ENCODE measurements at regions not wholly inside any gene's neighbourhood (a gene's known extent, or its start where the extent isn't known, plus 50 kb on each side); places are given as distances from the start of the nearest gene placed in this dataset.

DNA sequence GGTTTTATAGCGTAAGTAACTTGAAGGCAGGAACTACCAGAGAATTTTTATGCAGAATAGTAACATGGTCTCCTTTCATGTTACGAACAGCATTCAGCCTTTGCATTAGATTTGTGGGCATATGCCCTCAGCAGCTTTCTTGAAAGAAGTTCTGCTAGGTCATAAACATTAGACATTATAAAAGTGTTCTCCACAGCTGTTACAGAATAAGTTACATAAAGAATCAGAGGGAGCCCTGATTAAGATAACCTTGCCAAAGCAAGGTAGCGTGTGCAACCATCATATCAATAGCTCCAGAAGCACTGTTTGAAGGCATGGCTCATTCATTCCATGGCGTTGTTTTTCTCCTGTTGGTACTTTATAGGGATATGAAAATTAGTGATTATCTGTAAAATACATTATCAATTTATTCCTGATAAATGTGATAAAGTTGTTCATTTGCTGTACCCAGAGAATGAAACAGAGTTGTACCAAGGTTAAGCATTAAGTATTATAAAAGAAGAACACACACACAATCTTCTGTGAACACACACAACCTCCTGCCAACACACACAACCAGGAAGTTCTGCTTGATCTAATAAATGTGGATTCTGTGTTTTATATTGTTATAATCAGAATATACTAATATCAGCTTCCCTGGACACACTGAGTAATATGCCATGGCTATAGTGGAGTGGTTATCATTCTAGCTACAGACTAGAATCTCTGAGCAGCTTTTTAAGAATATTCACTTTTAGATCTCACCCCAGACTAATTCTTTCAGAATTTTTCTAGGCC is 286.7 kb upstream of the SLC39A10 start:
- no peaks in the 10 kb centered on the region for H3K9me3 Mint-ChIP-seq (ENCODE audit: unreplicated experiment)
- peaks cover 2% of the 10 kb centered on the region for H3K4me1 Mint-ChIP-seq (ENCODE audit: unreplicated experiment)
- no peak for DNase-seq (ENCODE audit: extremely low spot score, unreplicated experiment)
- H3K4me3 Mint-ChIP-seq (ENCODE audit: unreplicated experiment) = no peak overlapping the region
- H3K36me3 Mint-ChIP-seq (ENCODE audit: unreplicated experiment) = no peaks in the 10 kb centered on the region
- peaks cover 4% of the 10 kb centered on the region for H3K27me3 Mint-ChIP-seq (ENCODE audit: unreplicated experiment)
- TF ChIP-seq, protein P1, sequence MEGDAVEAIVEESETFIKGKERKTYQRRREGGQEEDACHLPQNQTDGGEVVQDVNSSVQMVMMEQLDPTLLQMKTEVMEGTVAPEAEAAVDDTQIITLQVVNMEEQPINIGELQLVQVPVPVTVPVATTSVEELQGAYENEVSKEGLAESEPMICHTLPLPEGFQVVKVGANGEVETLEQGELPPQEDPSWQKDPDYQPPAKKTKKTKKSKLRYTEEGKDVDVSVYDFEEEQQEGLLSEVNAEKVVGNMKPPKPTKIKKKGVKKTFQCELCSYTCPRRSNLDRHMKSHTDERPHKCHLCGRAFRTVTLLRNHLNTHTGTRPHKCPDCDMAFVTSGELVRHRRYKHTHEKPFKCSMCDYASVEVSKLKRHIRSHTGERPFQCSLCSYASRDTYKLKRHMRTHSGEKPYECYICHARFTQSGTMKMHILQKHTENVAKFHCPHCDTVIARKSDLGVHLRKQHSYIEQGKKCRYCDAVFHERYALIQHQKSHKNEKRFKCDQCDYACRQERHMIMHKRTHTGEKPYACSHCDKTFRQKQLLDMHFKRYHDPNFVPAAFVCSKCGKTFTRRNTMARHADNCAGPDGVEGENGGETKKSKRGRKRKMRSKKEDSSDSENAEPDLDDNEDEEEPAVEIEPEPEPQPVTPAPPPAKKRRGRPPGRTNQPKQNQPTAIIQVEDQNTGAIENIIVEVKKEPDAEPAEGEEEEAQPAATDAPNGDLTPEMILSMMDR (IDR thresholded peaks at IDR 0.05) = no peak
- H3K27ac Mint-ChIP-seq (ENCODE audit: unreplicated experiment) = no peak overlapping the region

DNA sequence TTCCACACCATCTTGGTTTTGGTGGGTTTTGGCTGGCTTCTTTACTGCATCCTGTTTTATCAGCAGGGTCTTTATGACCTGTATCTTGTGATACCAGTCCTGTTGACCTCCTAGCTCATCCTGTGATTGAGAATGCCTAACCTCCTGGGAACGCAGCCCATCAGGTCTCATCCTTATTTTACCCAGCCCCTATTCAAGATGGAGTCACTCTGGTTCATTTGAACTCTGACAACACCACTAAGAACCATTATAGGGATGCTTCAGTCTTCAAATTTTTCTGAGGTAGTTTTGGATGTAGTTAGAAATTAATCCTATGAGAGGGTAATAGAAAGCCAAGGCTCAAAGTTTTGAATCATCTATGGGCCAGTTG is 287.8 kb upstream of the SLC39A10 start:
- Mint-ChIP-seq H3K4me1 (ENCODE audit: unreplicated experiment) (peaks cover 6% of the 10 kb centered on the region), H3K9me3 (ENCODE audit: unreplicated experiment) (no peaks in the 10 kb centered on the region), H3K36me3 (ENCODE audit: unreplicated experiment) (no peaks in the 10 kb centered on the region), H3K27me3 (ENCODE audit: unreplicated experiment) (peaks cover 4% of the 10 kb centered on the region), H3K4me3 (ENCODE audit: unreplicated experiment) (no peak overlapping the region), H3K27ac (ENCODE audit: unreplicated experiment) (no peak overlapping the region)
- DNase-seq (ENCODE audit: extremely low spot score, unreplicated experiment) = no peak
- TF ChIP-seq, protein P1 (IDR thresholded peaks at IDR 0.05) = no peak

DNA sequence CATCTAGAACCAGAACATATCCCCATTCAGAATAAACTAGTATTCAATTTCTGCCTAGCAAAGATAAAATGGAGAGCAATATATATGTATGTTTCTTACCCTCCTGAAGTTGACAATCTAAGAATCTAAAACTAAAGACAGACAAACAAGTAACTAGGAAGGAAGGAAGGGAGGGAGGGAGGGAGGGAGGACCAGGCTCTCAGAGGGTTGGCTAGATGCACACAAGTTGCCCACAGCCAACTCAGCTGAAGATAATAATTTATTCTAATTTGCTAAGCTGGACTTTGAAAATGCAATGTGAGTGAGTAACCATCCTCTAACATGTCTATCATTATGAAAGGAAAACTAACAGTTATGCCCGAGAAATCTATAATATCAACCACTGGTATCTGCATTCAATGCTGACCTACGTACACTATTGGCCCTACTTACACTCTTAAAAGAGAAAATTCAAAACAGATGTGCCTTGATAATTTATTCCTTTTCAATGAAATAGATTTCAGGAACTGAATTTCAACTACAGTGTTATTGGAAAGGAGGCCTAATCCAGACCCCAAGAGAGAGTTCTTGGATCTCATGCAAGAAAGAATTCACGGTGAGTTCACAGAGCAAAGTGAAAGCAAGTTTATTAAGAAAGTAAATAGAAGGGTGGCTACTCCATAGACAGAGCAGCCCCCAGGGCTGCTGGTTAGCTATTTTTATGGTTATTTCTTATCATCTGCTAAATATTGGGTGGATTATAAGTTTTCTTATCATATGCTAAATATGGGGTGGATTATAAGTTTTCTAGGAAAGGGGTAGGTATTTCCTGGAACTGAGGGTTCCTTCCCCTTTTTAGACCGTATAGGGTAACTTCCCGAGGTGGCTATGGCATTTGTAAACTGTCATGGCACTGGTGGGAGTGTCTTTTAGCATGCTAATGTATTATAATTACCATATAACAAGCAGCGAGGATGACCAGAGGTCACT is 288.5 kb upstream of the SLC39A10 start:
- no peak overlapping the region for H3K27ac Mint-ChIP-seq (ENCODE audit: unreplicated experiment)
- H3K27me3 Mint-ChIP-seq (ENCODE audit: unreplicated experiment) = peaks cover 4% of the 10 kb centered on the region
- no peak overlapping the region for H3K4me3 Mint-ChIP-seq (ENCODE audit: unreplicated experiment)
- TF ChIP-seq, protein P1 (IDR thresholded peaks at IDR 0.05) = no peak
- H3K9me3 Mint-ChIP-seq (ENCODE audit: unreplicated experiment) = no peaks in the 10 kb centered on the region
- no peak for DNase-seq (ENCODE audit: extremely low spot score, unreplicated experiment)
- H3K36me3 Mint-ChIP-seq (ENCODE audit: unreplicated experiment) = no peaks in the 10 kb centered on the region
- H3K4me1 Mint-ChIP-seq (ENCODE audit: unreplicated experiment) = peaks cover 9% of the 10 kb centered on the region

DNA sequence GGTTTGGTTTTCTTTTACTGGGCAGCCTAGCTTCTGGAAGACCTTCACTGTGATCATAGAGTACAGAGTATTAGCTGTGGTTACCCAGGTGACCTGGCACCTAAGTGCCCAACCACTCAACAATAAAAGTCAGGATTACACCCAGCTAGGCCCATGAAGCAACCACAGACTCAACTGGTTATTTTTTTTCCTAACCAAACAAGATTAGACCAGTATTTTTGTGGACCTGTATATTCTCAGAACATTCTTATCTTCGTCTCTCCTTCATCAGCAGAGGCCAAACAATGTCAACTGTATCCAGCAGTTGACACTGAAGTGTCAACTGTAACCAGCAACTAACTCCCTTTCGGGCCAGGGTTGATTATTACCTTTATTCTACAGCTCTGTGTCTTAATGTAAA is 289.2 kb upstream of the SLC39A10 start:
- DNase-seq (ENCODE audit: extremely low spot score, unreplicated experiment) = no peak
- Mint-ChIP-seq H3K36me3 (ENCODE audit: unreplicated experiment) (no peaks in the 10 kb centered on the region), H3K4me3 (ENCODE audit: unreplicated experiment) (no peak overlapping the region), H3K27ac (ENCODE audit: unreplicated experiment) (no peak overlapping the region), H3K27me3 (ENCODE audit: unreplicated experiment) (peaks cover 4% of the 10 kb centered on the region), H3K4me1 (ENCODE audit: unreplicated experiment) (peaks cover 9% of the 10 kb centered on the region), H3K9me3 (ENCODE audit: unreplicated experiment) (no peaks in the 10 kb centered on the region)
- TF ChIP-seq, protein P1 (IDR thresholded peaks at IDR 0.05) = no peak

Data from osteocyte (in vitro differentiated cells).